H9 (cell line): ENCODE measurements at regions not wholly inside any gene's neighbourhood (a gene's known extent, or its start where the extent isn't known, plus 50 kb on each side); places are given as distances from the start of the nearest gene placed in this dataset.

Experiments
- DNase-seq: peaks from one replicate; pipeline ENCODE4 v3.0.0-alpha.2; 2017
- H2AFZ ChIP-seq: one replicate; pipeline ENCODE4 v1.6.1; 2013; ENCODE audit warnings: mild to moderate bottlenecking, low read length, control low read depth, moderate library complexity
- H2AK5ac ChIP-seq: 2 replicates; pipeline ENCODE4 v1.6.1; 2013; ENCODE audit warnings: low read length, control low read depth, mixed read lengths; ENCODE audit not compliant: insufficient read length
- H2BK120ac ChIP-seq: one replicate; pipeline ENCODE4 v1.6.1; 2013; ENCODE audit warnings: low read depth, mild to moderate bottlenecking, low read length, control low read depth, inconsistent platforms; ENCODE audit not compliant: poor library complexity, severe bottlenecking
- H2BK12ac ChIP-seq: 2 replicates; pipeline ENCODE4 v1.6.1; 2013; ENCODE audit warnings: low read length, control low read depth, mixed read lengths, low read depth; ENCODE audit not compliant: insufficient read length
- H2BK15ac ChIP-seq: 2 replicates; pipeline ENCODE4 v1.6.1; 2013; ENCODE audit warnings: low read depth, low read length, control low read depth
- H2BK20ac ChIP-seq: one replicate; pipeline ENCODE4 v1.6.1; 2013; ENCODE audit warnings: low read depth, mild to moderate bottlenecking, low read length, control low read depth, inconsistent platforms; ENCODE audit not compliant: poor library complexity, severe bottlenecking
- H2BK5ac ChIP-seq: 2 replicates; pipeline ENCODE4 v1.6.1; 2013; ENCODE audit warnings: low read length, control low read depth, mixed read lengths; ENCODE audit not compliant: insufficient read length
- H3K14ac ChIP-seq: 2 replicates; pipeline ENCODE4 v1.6.1; 2013; ENCODE audit warnings: low read length, control low read depth; ENCODE audit not compliant: insufficient read depth
- H3K18ac ChIP-seq: 2 replicates; pipeline ENCODE4 v1.6.1; 2013; ENCODE audit warnings: low read depth, mild to moderate bottlenecking, mixed read lengths, low read length, control low read depth; ENCODE audit not compliant: insufficient read length
- H3K23ac ChIP-seq: 2 replicates; pipeline ENCODE4 v1.6.1; 2013; ENCODE audit warnings: low read length, control low read depth, mixed read lengths, low read depth; ENCODE audit not compliant: insufficient read length
- H3K23me2 ChIP-seq: 2 replicates; pipeline ENCODE4 v1.6.1; 2013; ENCODE audit warnings: low read depth, mild to moderate bottlenecking, mixed read lengths, low read length, control low read depth; ENCODE audit not compliant: insufficient read length, poor library complexity, severe bottlenecking
- H3K27ac ChIP-seq: 2 replicates; pipeline ENCODE4 v1.5.1; 2013; ENCODE audit warnings: low read length, control low read depth, mixed read lengths, low read depth; ENCODE audit not compliant: insufficient read length
- H3K27me3 ChIP-seq: 2 replicates; pipeline ENCODE4 v1.6.1; 2013; ENCODE audit warnings: low read length, control low read depth, inconsistent platforms; ENCODE audit not compliant: insufficient read depth
- H3K4ac ChIP-seq: 2 replicates; pipeline ENCODE4 v1.6.1; 2013; ENCODE audit warnings: low read depth, mild to moderate bottlenecking, control low read depth, inconsistent platforms, low read length, moderate library complexity
- H3K4me1 ChIP-seq: 2 replicates; pipeline ENCODE4 v1.6.1; 2013; ENCODE audit warnings: low read length, control low read depth, inconsistent platforms; ENCODE audit not compliant: insufficient read depth
- H3K4me2 ChIP-seq: 2 replicates; pipeline ENCODE4 v1.6.1; 2013; ENCODE audit warnings: low read length, control low read depth, mixed read lengths; ENCODE audit not compliant: insufficient read length, insufficient read depth
- H3K56ac ChIP-seq: 2 replicates; pipeline ENCODE4 v1.6.1; 2013; ENCODE audit warnings: low read depth, mild to moderate bottlenecking, mixed read lengths, low read length, control low read depth; ENCODE audit not compliant: insufficient read length
- H3K79me1 ChIP-seq: 2 replicates; pipeline ENCODE4 v1.6.1; 2013; ENCODE audit warnings: low read depth, mild to moderate bottlenecking, moderate library complexity, low read length, control low read depth, inconsistent platforms; ENCODE audit not compliant: insufficient read depth, poor library complexity, severe bottlenecking
- H3K79me2 ChIP-seq: 2 replicates; pipeline ENCODE4 v1.6.1; 2013; ENCODE audit warnings: low read length, control low read depth, inconsistent platforms; ENCODE audit not compliant: insufficient read depth
- H3K9ac ChIP-seq: 2 replicates; pipeline ENCODE4 v1.6.1; 2013; ENCODE audit warnings: low read length, control low read depth, mixed read lengths; ENCODE audit not compliant: insufficient read length; ENCODE audit errors: extremely low read depth
- H3K9me3 ChIP-seq: one replicate; pipeline ENCODE4 v1.6.1; 2013; ENCODE audit warnings: low read depth, low read length, inconsistent platforms; ENCODE audit not compliant: control insufficient read depth
- H3T11ph ChIP-seq: one replicate; pipeline ENCODE4 v1.6.1; 2013; ENCODE audit warnings: mild to moderate bottlenecking, low read length, control low read depth, inconsistent platforms
- H4K20me1 ChIP-seq: one replicate; pipeline ENCODE4 v1.6.1; 2013; ENCODE audit not compliant: control insufficient read depth, insufficient read length, insufficient read depth
- H4K5ac ChIP-seq: 2 replicates; pipeline ENCODE4 v1.6.1; 2013; ENCODE audit warnings: low read depth, mild to moderate bottlenecking, mixed read lengths, low read length, control low read depth; ENCODE audit not compliant: insufficient read length
- H4K8ac ChIP-seq: replicated peaks from 2 replicates; pipeline ENCODE4 v1.6.1; 2013; ENCODE audit warnings: low read length, control low read depth, mixed read lengths, low read depth; ENCODE audit not compliant: insufficient read length
- H4K91ac ChIP-seq: 2 replicates; pipeline ENCODE4 v1.6.1; 2013; ENCODE audit warnings: low read depth, mild to moderate bottlenecking, moderate library complexity, mixed read lengths, low read length, control low read depth; ENCODE audit not compliant: insufficient read length
- H3K27ac Mint-ChIP-seq, 3 experiments: 2 replicates in 2 of 3; 3 replicates in 1 of 3; pipeline ENCODE4 v1.8.0; 2020 to 2021; ENCODE audit warnings: mixed read lengths in 3 of 3, mild to moderate bottlenecking in 1 of 3, moderate library complexity in 1 of 3
- H3K27me3 Mint-ChIP-seq: 2 replicates; pipeline ENCODE4 v1.8.0; 2021; ENCODE audit warnings: low read depth, mild to moderate bottlenecking, moderate library complexity, mixed read lengths
- H3K36me3 Mint-ChIP-seq, 3 experiments: 2 replicates in 2 of 3; 3 replicates in 1 of 3; pipeline ENCODE4 v1.8.0; 2020 to 2021; ENCODE audit warnings: low read depth in 3 of 3, mixed read lengths in 3 of 3; ENCODE audit not compliant: insufficient read depth in 1 of 3
- H3K4me1 Mint-ChIP-seq, 2 experiments: 2 replicates each; pipeline ENCODE4 v1.8.0; 2020; ENCODE audit warnings: mixed read lengths in 2 of 2
- H3K4me3 Mint-ChIP-seq, 2 experiments: 2 replicates in 1 of 2; 3 replicates in 1 of 2; pipeline ENCODE4 v1.8.0; 2020 to 2021; ENCODE audit warnings: mild to moderate bottlenecking in 2 of 2, mixed read lengths in 2 of 2, moderate library complexity in 1 of 2
- H3K9me3 Mint-ChIP-seq, 2 experiments: 2 replicates in 1 of 2; 3 replicates in 1 of 2; pipeline ENCODE4 v1.8.0; 2020; ENCODE audit warnings: mild to moderate bottlenecking in 2 of 2, mixed read lengths in 2 of 2, moderate library complexity in 1 of 2
- WGBS: extraction: QIAGEN DNeasy Blood & Tissue Kit; methylation state at CpG from one replicate; pipeline ENCODE4 v1.1.7; 2013; ENCODE audit warnings: missing lambda C conversion rate, low lambda C conversion rate, mixed read lengths; ENCODE audit not compliant: insufficient read length; ENCODE audit errors: extremely low coverage; 5-methylcytosine and 5-hydroxymethylcytosine counted together
- TF ChIP-seq, protein P1 (sequence below): fragments of 200-600 bp; sonication (generic); conservative IDR thresholded peaks from 3 replicates; pipeline ENCODE4 v1.8.0; 2021; ENCODE audit warnings: antibody characterized with exemption, mild to moderate bottlenecking

DNA sequence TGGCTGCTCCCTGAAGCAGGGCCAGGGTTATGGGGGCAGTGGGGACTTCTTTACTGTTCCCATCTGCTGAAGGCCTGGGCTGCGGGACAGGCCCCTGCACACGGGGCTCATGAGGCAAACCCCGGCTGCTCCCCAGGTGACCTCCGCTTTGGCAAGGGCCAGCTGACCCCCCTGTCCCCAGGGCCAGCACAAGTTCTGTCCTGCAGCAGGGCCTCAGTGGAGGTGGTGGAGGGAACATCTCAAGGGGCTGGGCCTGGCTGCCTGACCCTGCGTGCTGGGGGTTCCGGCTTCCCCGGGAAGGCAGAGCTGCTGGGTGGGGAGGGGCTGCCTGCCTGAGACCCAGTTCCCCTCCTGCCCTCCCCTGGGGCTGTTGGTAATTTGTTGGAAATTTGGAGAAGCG lies 67.4 kb upstream of the RNU6ATAC start:
- H2BK20ac ChIP-seq: no peak overlapping the region
- H3K27me3 Mint-ChIP-seq: no peaks in the 10 kb centered on the region; the same call in 1 of the 2 replicates
- H3K56ac ChIP-seq: no peak overlapping the region
- WGBS: no CpG with 5 or more reads among the region's 8 CpGs
- H3K23ac ChIP-seq: no peak overlapping the region
- H4K91ac ChIP-seq: no peak overlapping the region
- H3K23me2 ChIP-seq: no peaks in the 10 kb centered on the region
- H3K4me3 Mint-ChIP-seq: no peak overlapping the region
- peaks cover 0 to 5% of the 10 kb centered on the region in 2 experiments; a peak in 2 of 4 replicates for H3K4me1 Mint-ChIP-seq
- H3K27ac Mint-ChIP-seq: no peak overlapping the region; a peak in 1 of 7 replicates
- no peaks in the 10 kb centered on the region for H3K27me3 ChIP-seq
- no peak overlapping the region for H2BK12ac ChIP-seq
- H3K27ac ChIP-seq: no peak overlapping the region
- H2AFZ ChIP-seq: no peak overlapping the region
- H3K9me3 Mint-ChIP-seq: no peaks in the 10 kb centered on the region
- no peak overlapping the region for H4K8ac ChIP-seq
- H3K79me1 ChIP-seq: no peaks in the 10 kb centered on the region
- no peak overlapping the region for H3T11ph ChIP-seq
- TF ChIP-seq, protein P1, sequence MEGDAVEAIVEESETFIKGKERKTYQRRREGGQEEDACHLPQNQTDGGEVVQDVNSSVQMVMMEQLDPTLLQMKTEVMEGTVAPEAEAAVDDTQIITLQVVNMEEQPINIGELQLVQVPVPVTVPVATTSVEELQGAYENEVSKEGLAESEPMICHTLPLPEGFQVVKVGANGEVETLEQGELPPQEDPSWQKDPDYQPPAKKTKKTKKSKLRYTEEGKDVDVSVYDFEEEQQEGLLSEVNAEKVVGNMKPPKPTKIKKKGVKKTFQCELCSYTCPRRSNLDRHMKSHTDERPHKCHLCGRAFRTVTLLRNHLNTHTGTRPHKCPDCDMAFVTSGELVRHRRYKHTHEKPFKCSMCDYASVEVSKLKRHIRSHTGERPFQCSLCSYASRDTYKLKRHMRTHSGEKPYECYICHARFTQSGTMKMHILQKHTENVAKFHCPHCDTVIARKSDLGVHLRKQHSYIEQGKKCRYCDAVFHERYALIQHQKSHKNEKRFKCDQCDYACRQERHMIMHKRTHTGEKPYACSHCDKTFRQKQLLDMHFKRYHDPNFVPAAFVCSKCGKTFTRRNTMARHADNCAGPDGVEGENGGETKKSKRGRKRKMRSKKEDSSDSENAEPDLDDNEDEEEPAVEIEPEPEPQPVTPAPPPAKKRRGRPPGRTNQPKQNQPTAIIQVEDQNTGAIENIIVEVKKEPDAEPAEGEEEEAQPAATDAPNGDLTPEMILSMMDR: no peak
- H3K18ac ChIP-seq: no peak overlapping the region
- no peak overlapping the region for H4K5ac ChIP-seq
- H2BK5ac ChIP-seq: no peak overlapping the region
- H3K79me2 ChIP-seq: no peaks in the 10 kb centered on the region
- no peak for DNase-seq
- no peak overlapping the region for H2BK120ac ChIP-seq
- peaks cover 0 to 2% (median 0%) of the 10 kb centered on the region in 3 experiments; a peak in 1 of 7 replicates for H3K36me3 Mint-ChIP-seq
- no peak overlapping the region for H3K4ac ChIP-seq
- H3K14ac ChIP-seq: no peak overlapping the region; the same call in 1 of the 2 replicates
- no peak overlapping the region for H2BK15ac ChIP-seq
- no peaks in the 10 kb centered on the region for H3K4me1 ChIP-seq
- no peak overlapping the region for H3K4me2 ChIP-seq
- no peaks in the 10 kb centered on the region for H3K9me3 ChIP-seq
- H4K20me1 ChIP-seq: no peaks in the 10 kb centered on the region
- no peak overlapping the region for H2AK5ac ChIP-seq
- H3K9ac ChIP-seq: no peak overlapping the region
